ENCODE measurements at regions not wholly inside any gene's neighbourhood (a gene's known extent, or its start where the extent isn't known, plus 50 kb on each side); places are given as distances from the start of the nearest gene placed in this dataset.
A peak's percentile ranks its signal among the peaks of the same experiment; 100 is the strongest.

- ChIA-PET POLR2A (no interaction called here), CTCF (interaction anchor here (0.6 to 1.0 kb wide), 2 partner anchors 9 to 18 kb away, joined by 3 to 4 read pairs; no protein-coding TSS in a partner anchor)
- no peak overlapping the region for H2AFZ ChIP-seq (ENCODE audit: low read depth, low read length)
- no peak overlapping the region for H3K4me2 ChIP-seq (ENCODE audit: insufficient read depth, low read length)
- no peaks in the 10 kb centered on the region for H3K9me1 ChIP-seq (replicated peaks; ENCODE audit: control insufficient read depth, extremely low read depth, insufficient read depth, low read length)
- H3K9ac ChIP-seq (replicated peaks; ENCODE audit: extremely low read depth, insufficient read depth, low read length): no peak overlapping the region
- H3K36me3 ChIP-seq (ENCODE audit: control insufficient read depth in 2 of 2, extremely low read depth in 1 of 2, insufficient read depth in 2 of 2, low read length in 2 of 2): no peaks in the 10 kb centered on the region
- no peak overlapping the region for H3K27ac ChIP-seq (ENCODE audit: insufficient read depth, low read depth, low read length)
- no peaks in the 10 kb centered on the region for H4K20me1 ChIP-seq (replicated peaks; ENCODE audit: control insufficient read depth, extremely low read depth, insufficient read depth, low read length)
- TF ChIP-seq FOS (IDR thresholded peaks at IDR 0.05; ENCODE audit: borderline replicate concordance, insufficient read depth, low read length): peak; percentile 52
- TF ChIP-seq GATA2 (IDR thresholded peaks at IDR 0.05; ENCODE audit: insufficient read depth, insufficient read length, low read depth, low read length): no peak
- dilution Hi-C loops (cut with MboI; ENCODE audit: extremely low pct_ligation_motif_present, low sequenced_read_pairs) (no loop called here), intact Hi-C loops (cut with micrococcal nuclease) (no loop called here)
- DNase-seq (ENCODE audit: low read depth, low spot score): no peak
- BruUV-seq (replicated peaks): no TSS peak
- no peaks in the 10 kb centered on the region for H3K9me3 ChIP-seq (replicated peaks; ENCODE audit: control insufficient read depth, insufficient read depth, low read length)
- H3K79me2 ChIP-seq (ENCODE audit: control insufficient read depth, insufficient read depth, low read length): no peaks in the 10 kb centered on the region
- peaks cover 0 to 2% of the 10 kb centered on the region in 2 experiments for H3K27me3 ChIP-seq (ENCODE audit: control insufficient read depth in 2 of 2, insufficient read depth in 2 of 2, low read length in 2 of 2)
- no peaks in the 10 kb centered on the region for H3K4me1 ChIP-seq (ENCODE audit: control insufficient read depth, extremely low read depth, insufficient read depth, low read length)
- no peak overlapping the region for H3K4me3 ChIP-seq (replicated peaks in 1 of 3; ENCODE audit: insufficient read depth in 1 of 3, low read depth in 1 of 3, low read length in 3 of 3)
- no peak for FAIRE-seq
Measured at GRCh38 chr2:138071720-138072719, 107.7 kb downstream of the HNMT start.

- Histone ChIP-seq H3K4me3 (replicated peaks in 1 of 3; ENCODE audit: insufficient read depth in 1 of 3, low read depth in 1 of 3, low read length in 3 of 3) (no peak overlapping the region), H3K9me1 (replicated peaks; ENCODE audit: control insufficient read depth, extremely low read depth, insufficient read depth, low read length) (no peaks in the 10 kb centered on the region), H3K9ac (replicated peaks; ENCODE audit: extremely low read depth, insufficient read depth, low read length) (no peak overlapping the region), H2AFZ (ENCODE audit: low read depth, low read length) (no peak overlapping the region), H4K20me1 (replicated peaks; ENCODE audit: control insufficient read depth, extremely low read depth, insufficient read depth, low read length) (no peaks in the 10 kb centered on the region), H3K36me3 (ENCODE audit: control insufficient read depth in 2 of 2, extremely low read depth in 1 of 2, insufficient read depth in 2 of 2, low read length in 2 of 2) (no peaks in the 10 kb centered on the region), H3K27ac (ENCODE audit: insufficient read depth, low read depth, low read length) (no peak overlapping the region), H3K27me3 (ENCODE audit: control insufficient read depth in 2 of 2, insufficient read depth in 2 of 2, low read length in 2 of 2) (no peaks in the 10 kb centered on the region), H3K4me2 (ENCODE audit: insufficient read depth, low read length) (no peak overlapping the region), H3K9me3 (replicated peaks; ENCODE audit: control insufficient read depth, insufficient read depth, low read length) (no peaks in the 10 kb centered on the region), H3K4me1 (ENCODE audit: control insufficient read depth, extremely low read depth, insufficient read depth, low read length) (no peaks in the 10 kb centered on the region), H3K79me2 (ENCODE audit: control insufficient read depth, insufficient read depth, low read length) (no peaks in the 10 kb centered on the region)
- POLR2A ChIA-PET: no interaction called here
- no peak for FAIRE-seq
- no peak for DNase-seq (ENCODE audit: low read depth, low spot score)
- CTCF ChIA-PET: no interaction called here
- intact Hi-C loops (cut with micrococcal nuclease): no loop called here
- TF ChIP-seq MYC (IDR thresholded peaks at IDR 0.05; ENCODE audit: low read depth, low read length) (no peak), CTCF (IDR thresholded peaks at IDR 0.05; ENCODE audit: extremely low read depth in 1 of 2, insufficient read depth in 1 of 2, low read depth in 1 of 2, low read length in 2 of 2) (no peak), EZH2 (IDR thresholded peaks at IDR 0.05; ENCODE audit: borderline replicate concordance, low read depth, low read length, severe bottlenecking) (no peak), GATA2 (IDR thresholded peaks at IDR 0.05; ENCODE audit: insufficient read depth, insufficient read length, low read depth, low read length) (no peak), JUN (IDR thresholded peaks at IDR 0.05; ENCODE audit: borderline replicate concordance, insufficient read depth, insufficient read length, low read depth) (no peak), POLR2A (IDR thresholded peaks at IDR 0.05; ENCODE audit: low read depth, low read length) (no peak), POLR2AphosphoS5 (IDR thresholded peaks at IDR 0.05; ENCODE audit: insufficient read depth, low read depth, low read length) (no peak), MAX (IDR thresholded peaks at IDR 0.05; ENCODE audit: insufficient read depth, insufficient read length) (no peak), FOS (IDR thresholded peaks at IDR 0.05; ENCODE audit: borderline replicate concordance, insufficient read depth, low read length) (no peak)
- no TSS peak for BruUV-seq (replicated peaks)
- dilution Hi-C loops (cut with MboI; ENCODE audit: extremely low pct_ligation_motif_present, low sequenced_read_pairs): no loop called here
Measured at GRCh38 chr2:138078153-138078552, 113.9 kb downstream of the HNMT start.

All from endothelial cell of umbilical vein (primary cell).